Inflammatory macrophage (primary cell): ENCODE measurements at regions not wholly inside any gene's neighbourhood (a gene's known extent, or its start where the extent isn't known, plus 50 kb on each side); places are given as distances from the start of the nearest gene placed in this dataset.
"Not testable (repeated sequence)": the region's sequence is repeated elsewhere in the genome, so short reads cannot be mapped to it uniquely, and the experiment has no call there.

ENCODE experiments used
- DNase-seq, 2 donors: peaks; one replicate each; pipeline ENCODE4 v3.0.0-alpha.2; 2020 to 2022

- DNase-seq, result no peak
These were observed 80.2 kb downstream of the TMEM47 start for GRCh38 chrX:34576864-34577263.

- no peak for DNase-seq
These were observed 91.1 kb downstream of the TMEM47 start for GRCh38 chrX:34565981-34566380.

GRCh38 chrX:34563804-34564203 is 93.3 kb downstream of the TMEM47 start:
- no peak for DNase-seq

GRCh38 chrX:34563061-34563460 is 94.0 kb downstream of the TMEM47 start:
- DNase-seq, result no peak

- DNase-seq, result no peak
These were observed 95.1 kb downstream of the TMEM47 start for GRCh38 chrX:34562006-34562405.

GRCh38 chrX:34560180-34560579 is 96.9 kb downstream of the TMEM47 start:
- DNase-seq, result no peak

- DNase-seq, result no peak
These were observed 97.8 kb downstream of the TMEM47 start for GRCh38 chrX:34559325-34559724.

GRCh38 chrX:34557733-34558132 is 99.4 kb downstream of the TMEM47 start:
- no peak for DNase-seq

- DNase-seq, result no peak
These were observed 101.6 kb downstream of the TMEM47 start for GRCh38 chrX:34555481-34555880.

GRCh38 chrX:34546366-34546765 is 110.7 kb downstream of the TMEM47 start:
- DNase-seq, result peak in 1 of 2 donors; percentile 0

GRCh38 chrX:34528081-34528480 is 129.0 kb downstream of the TMEM47 start:
- DNase-seq, result no peak

- DNase-seq, result no peak
These were observed 135.5 kb downstream of the TMEM47 start for GRCh38 chrX:34521563-34521962.

- DNase-seq, result no peak
These were observed 147.7 kb downstream of the TMEM47 start for GRCh38 chrX:34509394-34509793.

- no peak for DNase-seq
These were observed 154.0 kb downstream of the TMEM47 start for GRCh38 chrX:34503119-34503518.

- DNase-seq, result no peak
These were observed 164.0 kb downstream of the TMEM47 start for GRCh38 chrX:34493086-34493485.

GRCh38 chrX:34491126-34491525 is 166.0 kb downstream of the TMEM47 start:
- no peak for DNase-seq

GRCh38 chrX:34487364-34487763 is 169.7 kb downstream of the TMEM47 start:
- no peak for DNase-seq

GRCh38 chrX:34483980-34484379 is 173.1 kb downstream of the TMEM47 start:
- DNase-seq, result no peak

GRCh38 chrX:34470507-34470906 is 186.6 kb downstream of the TMEM47 start:
- no peak for DNase-seq

- DNase-seq, result no peak
These were observed 189.6 kb downstream of the TMEM47 start for GRCh38 chrX:34467437-34467836.

GRCh38 chrX:34463220-34463619 is 193.9 kb downstream of the TMEM47 start:
- DNase-seq, result not testable (repeated sequence)

GRCh38 chrX:34457850-34458249 is 199.2 kb downstream of the TMEM47 start:
- DNase-seq, result not testable (repeated sequence)

GRCh38 chrX:34437586-34437985 is 219.5 kb downstream of the TMEM47 start:
- no peak for DNase-seq

- no peak for DNase-seq
These were observed 230.8 kb downstream of the TMEM47 start for GRCh38 chrX:34426334-34426733.

- no peak for DNase-seq
These were observed 250.5 kb downstream of the TMEM47 start for GRCh38 chrX:34406580-34406979.
